GM18873 (cell line): ENCODE measurements at regions not wholly inside any gene's neighbourhood (a gene's known extent, or its start where the extent isn't known, plus 50 kb on each side); places are given as distances from the start of the nearest gene placed in this dataset.
"Not testable (repeated sequence)": the region's sequence is repeated elsewhere in the genome, so short reads cannot be mapped to it uniquely, and the experiment has no call there.

Experiments
- ATAC-seq: cut with Tn5 transposase; IDR thresholded peaks from one replicate; pipeline ENCODE4 v1.9.1; 2021; ENCODE audit warnings: mild to moderate bottlenecking, moderate library complexity, moderate number of reproducible peaks; ENCODE audit not compliant: unreplicated experiment, low FRiP score

DNA sequence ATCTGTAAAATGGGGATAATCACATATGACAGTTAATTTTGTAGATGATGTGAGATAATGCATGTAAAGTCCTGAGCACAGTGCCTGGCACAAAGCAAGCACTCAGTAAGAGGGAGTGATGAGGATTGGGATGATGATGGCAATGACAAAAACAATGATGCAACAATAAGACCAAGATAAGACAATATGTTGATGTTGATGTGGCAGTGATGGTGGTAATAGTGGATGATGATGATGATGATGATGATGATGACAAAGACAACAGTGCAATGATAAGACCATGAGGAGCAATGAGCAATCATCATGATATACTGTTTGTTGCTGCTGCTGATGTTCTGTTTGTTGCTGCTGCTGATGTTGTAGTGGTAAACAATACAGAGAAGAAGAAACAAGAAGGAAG lies 344.1 kb downstream of the NPIPA8 start:
- no peak for ATAC-seq

DNA sequence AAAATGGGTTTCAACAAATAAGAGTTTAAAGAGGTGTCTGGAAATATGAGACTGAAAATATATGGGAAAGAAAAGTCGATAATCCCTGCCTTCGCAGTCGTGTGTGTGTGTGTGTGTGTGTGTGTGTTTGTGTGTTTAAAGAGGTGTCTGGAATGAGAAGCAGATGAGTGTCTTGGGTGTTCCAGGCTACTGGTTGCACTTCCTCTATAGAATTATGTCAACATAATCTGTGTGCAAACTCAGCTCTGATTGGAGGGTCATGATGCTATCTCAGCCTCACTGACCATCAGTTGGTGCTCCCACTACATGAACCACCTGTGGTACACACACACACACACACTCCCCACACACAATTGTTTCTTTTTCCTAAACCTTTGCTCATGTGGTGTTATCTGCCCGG lies 347.3 kb downstream of the NPIPA8 start:
- no peak for ATAC-seq

DNA sequence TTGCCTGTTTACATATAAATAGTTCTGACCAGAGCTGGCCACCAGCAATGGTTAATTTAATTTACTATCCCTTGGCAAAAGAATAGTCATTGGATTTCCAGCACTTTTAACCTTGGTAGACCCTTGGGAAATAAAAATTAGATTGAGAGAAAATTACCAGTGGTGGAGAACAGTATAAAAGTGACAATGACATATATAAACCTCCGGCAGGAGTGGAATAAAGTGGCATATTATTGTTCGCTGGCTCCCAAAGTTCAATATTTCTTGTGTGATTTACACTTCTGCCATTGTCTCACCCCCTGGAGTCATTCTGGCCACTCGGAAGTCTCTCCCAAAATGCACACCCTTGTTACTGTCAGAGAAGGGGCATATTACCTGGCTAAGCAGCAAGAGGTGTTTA lies 347.7 kb downstream of the NPIPA8 start:
- no peak for ATAC-seq

DNA sequence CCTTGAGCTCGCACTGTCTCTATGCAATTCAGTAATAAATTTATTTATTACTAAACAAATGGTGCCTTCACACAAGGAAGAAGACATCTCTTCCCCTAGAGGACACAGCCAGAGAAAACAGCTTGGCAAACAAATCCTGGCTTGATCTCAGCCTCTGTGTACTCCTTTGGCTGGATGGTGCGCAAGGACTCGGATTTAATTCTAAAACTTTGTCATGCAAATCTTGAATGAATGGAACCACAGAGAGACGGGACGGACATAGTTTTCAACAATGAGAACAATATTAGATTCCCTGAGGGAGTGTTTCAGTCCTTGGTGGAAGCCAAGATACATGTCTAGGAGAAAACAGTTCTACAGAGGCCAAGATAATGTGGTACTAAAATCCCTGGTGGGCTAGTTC lies 349.5 kb downstream of the NPIPA8 start:
- no peak for ATAC-seq

DNA sequence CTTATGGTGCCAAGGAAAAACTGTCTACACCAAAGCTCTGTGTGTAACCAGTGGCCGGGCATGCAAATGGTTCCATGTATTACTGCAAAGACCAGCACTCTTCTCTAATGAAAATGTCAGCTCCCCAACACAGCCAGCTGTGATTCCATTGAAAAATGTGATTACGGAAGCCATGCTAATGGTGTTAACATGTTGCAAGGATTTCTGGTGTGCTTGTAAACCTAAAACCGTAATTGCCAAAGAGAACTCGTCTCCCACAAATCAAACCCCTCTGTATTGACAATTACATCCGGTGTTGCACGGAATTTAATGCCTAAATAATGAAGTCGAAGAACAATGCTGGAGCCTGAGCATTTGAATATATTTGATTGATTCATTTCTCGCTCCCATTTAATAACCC lies 351.7 kb downstream of the NPIPA8 start:
- ATAC-seq: no peak

DNA sequence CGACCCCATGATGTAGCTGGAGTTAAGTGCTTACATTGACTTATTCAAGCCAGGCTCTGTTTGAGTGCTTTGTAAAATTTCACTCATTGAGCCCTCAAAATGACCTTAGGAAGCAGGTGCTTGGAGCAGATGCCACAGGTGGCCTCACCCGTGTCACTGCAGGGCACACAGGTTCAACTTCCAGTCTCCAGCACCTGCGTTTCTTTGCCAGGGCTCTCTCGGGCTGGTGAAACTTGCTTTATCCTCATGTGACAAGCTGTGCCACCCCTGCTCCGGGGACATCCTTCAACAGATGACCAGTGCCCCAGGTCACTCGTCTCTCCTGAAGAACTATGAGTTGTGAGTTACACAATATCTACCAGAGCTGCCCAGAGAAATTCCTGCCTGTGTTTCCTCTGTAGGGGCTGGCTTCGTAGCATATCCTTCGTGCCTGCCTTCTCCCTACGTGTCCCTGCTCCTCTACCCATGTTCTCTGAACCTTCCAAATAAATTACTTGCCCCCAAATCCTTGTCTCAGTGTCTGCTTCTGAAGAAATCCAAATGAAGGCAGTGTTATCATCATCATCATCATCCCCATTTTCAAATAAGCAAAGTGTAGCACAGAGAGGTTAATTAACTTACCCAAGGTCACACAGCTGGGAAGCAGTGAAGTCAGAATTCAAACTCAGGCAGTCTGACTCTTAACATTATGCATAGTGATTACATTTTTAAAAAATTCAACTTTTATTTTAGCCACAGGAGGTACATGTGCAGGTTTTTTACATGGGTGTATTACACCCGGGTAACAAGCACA lies 352.5 kb downstream of the NPIPA8 start:
- ATAC-seq: no peak

DNA sequence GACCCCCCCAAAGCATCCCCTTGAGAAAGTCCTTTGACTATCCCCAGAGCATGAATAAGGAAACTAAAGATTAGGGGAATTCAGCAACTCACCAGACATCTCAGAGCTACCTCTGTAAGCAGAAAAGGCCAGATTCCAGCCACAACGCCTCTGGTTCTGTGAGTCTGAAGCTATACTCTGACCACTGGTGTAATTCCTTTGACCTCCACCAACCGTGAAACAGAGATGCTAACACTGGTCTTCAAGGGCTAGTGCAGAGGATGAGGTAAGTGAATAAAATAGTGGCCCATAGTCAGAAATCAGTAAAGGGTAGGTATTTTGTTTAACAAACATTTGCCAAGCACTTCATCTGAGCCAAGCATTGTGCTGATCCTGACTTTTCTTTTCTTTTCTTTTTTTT lies 353.4 kb downstream of the NPIPA8 start:
- no peak for ATAC-seq

DNA sequence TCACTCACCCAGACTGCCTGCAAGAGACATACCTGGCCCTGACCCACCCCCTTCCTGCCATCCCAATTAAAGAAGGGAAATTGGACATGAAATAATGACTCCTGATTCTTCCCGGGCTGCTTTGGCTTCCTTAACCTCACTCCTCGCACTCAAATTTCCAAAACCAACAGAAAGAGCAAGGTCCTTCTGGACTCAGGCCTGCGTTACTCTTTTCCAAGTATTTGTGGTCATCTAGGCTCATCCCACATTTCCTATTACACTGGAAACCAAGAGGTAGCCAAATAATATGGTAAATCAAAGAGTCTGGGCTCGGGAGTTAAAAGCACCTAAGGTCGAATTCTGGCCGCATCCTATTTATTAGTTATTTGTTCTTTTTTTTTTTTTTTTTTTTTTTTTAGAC lies 359.3 kb downstream of the NPIPA8 start:
- no peak for ATAC-seq

DNA sequence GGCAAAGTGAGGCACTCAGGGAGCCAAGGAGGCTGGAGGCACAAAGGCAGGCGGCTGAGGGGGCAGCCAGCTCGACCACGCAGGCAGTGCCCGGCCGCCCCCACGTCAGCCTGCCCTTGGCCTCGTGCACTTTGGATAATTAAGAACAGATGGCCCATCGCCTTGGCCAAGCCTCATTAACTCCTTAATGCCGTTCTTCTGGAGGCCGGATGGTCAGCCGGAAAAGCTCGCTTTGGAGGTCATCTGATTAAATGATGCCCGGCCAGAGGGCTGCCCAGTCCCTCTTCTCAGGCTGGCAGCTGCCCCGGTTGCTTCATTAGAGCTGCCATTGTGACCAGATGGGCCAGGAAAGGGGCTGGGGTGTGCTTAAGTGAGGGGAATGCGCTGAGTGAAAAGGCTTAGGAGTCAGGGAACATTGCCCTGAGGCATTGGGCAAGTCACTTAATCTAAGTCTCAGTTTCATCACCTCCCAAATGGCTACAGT lies 364.0 kb downstream of the NPIPA8 start:
- no peak for ATAC-seq

DNA sequence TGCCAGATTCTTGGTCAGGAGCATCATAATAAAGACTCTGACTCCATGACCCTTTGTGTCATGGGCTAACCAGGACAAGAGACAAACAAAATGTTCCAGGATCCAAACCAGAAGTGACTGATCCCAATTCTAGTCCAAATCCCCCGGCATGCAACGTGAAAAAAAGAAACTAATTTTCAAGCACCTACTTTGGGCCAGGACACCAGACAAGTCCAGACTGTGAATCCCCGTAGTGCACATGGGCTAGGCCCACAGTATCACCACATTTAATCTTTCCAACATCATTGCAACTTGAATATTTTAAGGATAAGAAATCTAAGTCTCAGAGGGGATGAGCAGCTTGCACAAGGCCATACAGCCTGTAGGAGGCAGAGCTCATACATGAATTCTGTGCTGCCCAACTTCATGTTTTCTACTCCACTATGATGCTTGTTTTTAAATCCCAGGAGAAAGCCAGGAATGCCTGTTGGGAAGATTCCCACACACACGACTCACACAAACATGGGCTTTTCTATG lies 365.7 kb downstream of the NPIPA8 start:
- no peak for ATAC-seq

DNA sequence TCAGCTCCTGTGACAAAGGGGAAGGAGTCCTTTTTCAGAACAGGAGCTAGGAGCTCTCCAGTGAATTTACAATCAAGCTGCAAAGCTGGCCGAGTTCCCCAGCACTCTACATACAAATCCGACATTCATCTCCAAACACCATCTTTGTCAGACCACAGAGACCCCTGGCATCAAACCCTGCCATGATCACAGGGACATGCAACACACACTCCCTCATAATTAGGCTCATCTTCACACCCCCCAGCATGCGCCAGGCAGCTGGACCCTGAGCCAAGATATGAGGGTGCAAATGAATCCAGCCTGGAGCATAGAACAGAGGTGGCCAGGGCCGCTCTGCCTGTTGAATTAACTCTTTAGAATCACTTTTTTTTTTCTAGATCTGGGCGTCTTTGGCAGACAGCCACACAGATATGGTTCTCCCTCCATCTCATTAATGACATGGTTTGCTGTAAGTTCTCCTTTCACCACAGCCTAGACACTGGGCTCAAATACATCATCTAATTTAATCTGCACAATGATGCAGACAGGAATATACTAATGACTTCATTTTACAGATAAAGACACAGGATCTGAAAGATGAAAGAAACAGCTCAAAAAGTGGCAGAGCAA lies 366.3 kb downstream of the NPIPA8 start:
- no peak for ATAC-seq

DNA sequence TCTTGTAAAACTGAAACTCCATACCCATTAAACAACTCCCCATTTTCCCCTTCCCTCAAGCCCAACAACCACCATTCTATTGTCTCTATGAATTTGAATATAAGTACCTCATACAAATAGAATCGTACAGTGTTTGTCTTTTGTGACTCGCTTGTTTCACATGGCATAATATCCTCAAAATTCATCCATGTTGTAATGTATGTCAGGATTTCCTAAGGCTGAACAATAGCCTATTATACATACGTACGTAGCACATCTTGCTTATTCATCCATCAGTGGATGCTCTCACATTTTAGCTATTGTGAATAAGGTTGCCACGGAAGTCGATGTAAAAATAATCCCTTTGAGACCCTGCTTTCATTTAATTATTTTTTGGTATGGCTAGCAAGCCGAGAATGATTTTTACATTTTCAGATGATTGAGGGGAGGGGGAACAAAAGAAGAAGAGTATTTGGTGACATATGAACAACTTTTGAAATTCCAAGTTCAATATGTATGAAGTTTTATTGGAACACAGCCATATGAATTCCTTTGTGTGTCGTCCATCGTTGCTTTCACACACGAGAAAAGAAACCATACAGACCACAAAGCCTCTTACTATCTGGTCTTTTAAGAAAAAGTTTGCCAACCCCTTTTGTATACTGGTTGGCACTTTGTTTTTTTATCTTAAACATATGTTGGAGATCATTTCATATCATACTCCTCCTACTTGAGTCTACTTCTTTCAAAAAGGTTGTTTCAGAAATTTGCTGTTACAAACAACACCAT lies 371.2 kb downstream of the NPIPA8 start:
- no peak for ATAC-seq

DNA sequence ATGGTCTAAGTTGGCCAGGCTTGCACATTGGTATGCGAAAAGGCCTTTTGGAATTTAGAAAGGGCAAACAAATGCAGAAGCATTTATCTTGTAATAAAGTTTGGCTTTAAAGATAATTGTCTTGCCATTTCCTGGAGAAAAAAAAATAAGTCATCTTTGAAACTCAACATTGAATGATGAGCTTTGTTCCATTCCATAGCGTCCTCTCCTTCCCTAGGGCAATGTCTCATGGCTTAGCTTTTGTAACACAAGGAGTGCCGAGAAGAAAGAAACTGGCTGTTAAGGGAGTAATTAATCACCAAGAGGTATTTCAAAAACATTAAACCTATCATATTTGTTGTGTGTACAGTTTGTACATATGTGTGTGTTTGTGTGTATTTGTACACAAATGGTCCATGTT lies 372.3 kb downstream of the NPIPA8 start:
- no peak for ATAC-seq

DNA sequence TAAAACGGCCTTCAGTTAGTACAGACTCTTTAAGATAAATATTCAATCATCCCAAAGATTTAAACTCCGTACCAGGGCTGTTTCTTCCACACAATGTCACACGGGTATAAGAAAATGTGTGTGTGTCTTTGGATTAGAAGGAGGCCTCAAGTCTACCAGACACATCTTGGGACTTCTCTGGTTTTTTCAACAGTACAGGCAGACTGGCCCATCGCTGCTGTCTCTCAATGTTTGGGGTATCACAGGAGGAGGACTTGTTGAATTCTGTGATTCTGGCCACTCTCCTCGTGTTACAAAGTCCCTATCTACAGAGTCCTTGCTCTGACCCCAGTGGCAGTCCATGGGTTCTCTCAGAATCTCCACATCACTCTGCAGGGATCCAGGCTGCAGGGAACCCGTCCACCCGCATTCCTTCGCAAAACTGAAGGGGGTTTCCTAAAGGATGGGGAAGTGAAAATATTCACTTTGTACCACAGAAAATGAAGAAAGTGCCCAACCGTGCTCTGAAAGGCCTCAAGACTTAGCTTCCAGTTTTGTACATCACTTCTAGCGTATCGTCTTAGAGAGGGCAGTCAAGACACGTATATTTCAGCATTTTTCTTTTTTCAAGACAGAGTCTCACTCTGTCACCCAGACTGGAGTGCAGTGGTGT lies 373.2 kb downstream of the NPIPA8 start:
- no peak for ATAC-seq

DNA sequence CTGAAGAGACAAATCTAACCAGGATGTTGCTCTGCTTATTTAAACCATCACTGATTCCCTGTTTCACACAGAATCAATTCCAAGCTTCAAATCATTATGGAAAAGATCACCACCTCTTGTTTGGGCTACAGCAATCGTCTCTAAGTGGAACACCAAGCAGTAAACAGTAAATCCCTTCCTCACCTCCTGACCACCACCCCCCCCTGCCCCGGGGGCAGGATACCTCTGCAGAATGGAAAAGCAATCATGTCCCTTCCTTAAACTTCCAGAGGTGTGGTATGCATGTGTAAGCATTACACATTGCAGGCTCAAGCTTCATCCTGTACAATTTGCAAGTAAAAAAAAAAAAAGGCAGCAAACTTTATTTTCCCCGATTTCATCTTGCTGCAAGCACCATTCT lies 373.8 kb downstream of the NPIPA8 start:
- no peak for ATAC-seq

DNA sequence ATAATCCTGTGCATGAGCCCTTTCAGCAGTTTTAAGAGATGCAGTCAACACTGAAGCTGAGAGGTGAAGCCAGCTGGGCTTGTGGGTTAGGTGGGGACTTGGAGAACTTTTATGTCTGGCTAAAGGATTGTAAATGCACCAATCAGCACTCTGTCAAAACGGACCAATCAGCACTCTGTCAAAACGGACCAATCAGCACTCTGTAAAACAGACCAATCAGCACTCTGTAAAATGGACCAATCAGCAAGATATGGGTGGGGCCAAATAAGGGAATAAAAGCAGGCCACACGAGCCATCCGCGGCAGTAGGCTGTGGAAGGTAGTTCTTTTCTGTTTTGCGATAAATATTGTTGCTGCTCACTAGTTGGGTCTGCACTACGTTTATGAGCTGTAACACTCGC lies 374.7 kb downstream of the NPIPA8 start:
- ATAC-seq: not testable (repeated sequence)

DNA sequence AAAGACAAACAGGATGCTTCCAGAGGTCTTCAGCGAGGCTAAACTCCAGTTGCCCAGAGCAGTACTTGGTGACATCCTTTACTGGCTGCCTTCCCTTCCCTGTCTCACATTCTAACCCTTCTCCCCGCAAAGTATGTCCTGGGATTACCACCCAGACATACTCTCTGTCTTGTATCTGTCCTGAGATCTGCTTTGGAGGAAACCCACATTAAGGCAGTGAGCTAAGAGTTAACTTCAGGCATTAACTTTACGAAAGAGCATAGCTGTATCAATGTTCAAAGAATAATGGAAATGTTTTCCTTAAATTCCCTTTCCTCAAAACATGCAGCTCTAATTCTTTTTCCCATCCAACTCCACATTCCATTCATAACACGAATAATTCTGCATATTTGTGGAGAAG lies 385.2 kb downstream of the NPIPA8 start:
- no peak for ATAC-seq

DNA sequence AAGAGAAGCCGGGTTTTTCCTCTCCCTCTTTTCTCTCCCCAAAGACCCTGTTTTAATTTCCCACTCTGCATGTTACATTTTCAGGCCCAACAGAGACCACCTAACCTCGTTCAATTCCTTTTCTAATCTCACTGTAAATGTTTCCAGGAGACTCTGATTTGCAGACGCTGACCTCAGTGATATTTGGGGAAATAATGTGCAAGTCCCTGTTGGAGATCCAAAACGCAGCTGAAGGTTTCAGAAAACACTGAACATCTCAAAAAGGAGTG lies 386.6 kb downstream of the NPIPA8 start:
- ATAC-seq: no peak

DNA sequence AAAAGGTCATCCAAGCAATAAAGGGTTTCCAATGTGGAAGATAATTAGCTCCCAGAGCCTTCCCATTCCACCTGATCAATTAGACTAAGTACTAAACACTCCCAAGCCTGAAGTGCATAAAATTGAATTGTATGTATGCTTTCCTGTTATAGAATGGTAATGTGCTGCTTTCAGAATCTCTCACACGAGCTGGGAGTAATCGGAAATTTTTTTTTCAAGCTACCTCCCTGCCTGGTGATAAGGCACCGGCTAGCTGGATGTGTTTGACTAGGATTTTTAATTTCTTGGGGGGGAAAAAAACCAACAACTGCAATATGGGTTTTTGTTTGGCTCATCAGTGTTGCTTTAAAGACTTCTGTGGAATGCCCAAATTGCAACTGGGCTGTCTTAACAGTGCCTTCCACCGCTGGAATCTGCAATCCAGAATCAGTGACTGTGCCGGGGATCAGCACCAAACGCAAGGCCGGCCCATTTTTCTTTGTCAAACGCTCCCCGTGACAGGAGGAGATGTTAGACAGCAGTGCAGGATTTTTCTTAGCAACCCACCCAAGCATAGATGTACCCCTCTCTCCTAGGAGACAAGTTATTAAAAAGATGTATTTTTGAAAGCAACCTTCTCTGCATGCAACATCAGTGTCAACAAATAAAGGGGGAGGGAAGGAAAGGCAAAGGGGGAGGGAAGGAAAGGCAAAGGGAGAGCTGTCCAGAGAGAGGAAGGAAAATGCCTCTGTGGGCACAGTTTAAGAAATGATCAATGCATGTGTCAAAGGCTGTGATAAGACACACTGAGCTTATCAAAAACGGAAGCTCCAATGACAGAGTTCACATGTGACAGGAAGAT lies 387.2 kb downstream of the NPIPA8 start:
- ATAC-seq: no peak

DNA sequence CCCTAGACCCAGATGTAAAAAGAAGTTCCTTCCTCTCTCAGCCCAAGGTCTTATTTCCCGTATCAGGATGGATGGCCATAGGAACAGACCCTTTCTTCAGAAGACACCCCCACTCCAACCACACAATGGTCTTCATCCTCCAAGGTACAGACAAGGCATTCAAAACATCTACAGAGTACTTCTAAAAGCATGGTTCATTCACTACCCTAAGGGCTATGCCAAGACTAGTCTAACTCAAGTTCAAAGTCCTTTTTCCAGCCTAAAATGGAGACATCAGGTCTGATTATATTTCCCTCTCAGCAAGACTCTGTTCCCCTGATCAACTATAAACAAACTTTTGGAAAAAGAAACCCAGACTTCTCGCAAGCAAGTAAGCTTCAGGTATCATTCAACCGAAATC lies 388.9 kb downstream of the NPIPA8 start:
- no peak for ATAC-seq
